HepG2 (cell line): ENCODE measurements at regions not wholly inside any gene's neighbourhood (a gene's known extent, or its start where the extent isn't known, plus 50 kb on each side); places are given as distances from the start of the nearest gene placed in this dataset.

Experiments
- EZH2 ChIP-seq: conservative IDR thresholded peaks from 2 replicates; pipeline ENCODE4 v1.6.1; 2012; ENCODE audit warnings: mild to moderate bottlenecking, low read depth, low read length, moderate library complexity
- FOXK1 ChIP-seq: sonication (generic); formaldehyde crosslinking; IDR thresholded peaks from 2 replicates; pipeline ENCODE4 v1.4.0; 2020; ENCODE audit warnings: low read depth, missing genetic modification reagents, borderline replicate concordance
- HMG20A ChIP-seq: IDR thresholded peaks from 2 replicates; pipeline ENCODE4 v1.6.1; 2016; ENCODE audit warnings: borderline replicate concordance
- HMG20B ChIP-seq: conservative IDR thresholded peaks from 2 replicates; pipeline ENCODE4 v1.6.1; 2016; ENCODE audit warnings: missing genetic modification reagents, missing compliant biosample characterization
- KDM3A ChIP-seq: IDR thresholded peaks from 2 replicates; pipeline ENCODE4 v1.6.1; 2018; ENCODE audit warnings: low read depth, missing compliant biosample characterization
- NR2F1 ChIP-seq, 2 experiments: fragments of 450-650 bp in 1 of 2; formaldehyde crosslinking in 1 of 2; IDR thresholded peaks; 2 replicates each; pipeline versions ENCODE4 v1.5.0 to v1.6.1; 2016 to 2020; ENCODE audit warnings: mild to moderate bottlenecking in 1 of 2, missing compliant biosample characterization in 1 of 2, missing genetic modification reagents in 1 of 2, moderate library complexity in 1 of 2
- SP2 ChIP-seq: sonication (generic); formaldehyde crosslinking; IDR thresholded peaks from 2 replicates; pipeline ENCODE4 v1.5.1; 2020; ENCODE audit warnings: mild to moderate bottlenecking, missing genetic modification reagents
- TAF1 ChIP-seq: sonication (generic); formaldehyde crosslinking; IDR thresholded peaks from 2 replicates; pipeline ENCODE4 v1.4.0; 2020; ENCODE audit warnings: missing genetic modification reagents
- ZNF121 ChIP-seq: sonication (generic); formaldehyde crosslinking; IDR thresholded peaks from 2 replicates; pipeline ENCODE4 v1.5.0; 2020; ENCODE audit warnings: mild to moderate bottlenecking, missing genetic modification reagents
- ZNF713 ChIP-seq: sonication (generic); formaldehyde crosslinking; IDR thresholded peaks from 2 replicates; pipeline ENCODE4 v1.4.0; 2020; ENCODE audit warnings: mild to moderate bottlenecking, missing genetic modification reagents
- ZNF75D ChIP-seq: sonication (generic); formaldehyde crosslinking; IDR thresholded peaks from 2 replicates; pipeline ENCODE4 v1.8.1; 2023; ENCODE audit warnings: missing genetic modification reagents, mild to moderate bottlenecking, borderline replicate concordance
- TF ChIP-seq, protein P1 (sequence below): sonication (generic); formaldehyde crosslinking; IDR thresholded peaks from 2 replicates; pipeline ENCODE4 v1.5.0; 2020; ENCODE audit warnings: mild to moderate bottlenecking, missing genetic modification reagents, moderate library complexity
- TF ChIP-seq, protein P2 (sequence below): sonication (generic); formaldehyde crosslinking; IDR thresholded peaks from 2 replicates; pipeline ENCODE4 v1.5.1; 2020; ENCODE audit warnings: missing genetic modification reagents, mild to moderate bottlenecking, borderline replicate concordance
- TF ChIP-seq, protein P3 (sequence below): IDR thresholded peaks from 2 replicates; pipeline ENCODE4 v1.6.1; 2012; ENCODE audit warnings: inconsistent platforms

DNA sequence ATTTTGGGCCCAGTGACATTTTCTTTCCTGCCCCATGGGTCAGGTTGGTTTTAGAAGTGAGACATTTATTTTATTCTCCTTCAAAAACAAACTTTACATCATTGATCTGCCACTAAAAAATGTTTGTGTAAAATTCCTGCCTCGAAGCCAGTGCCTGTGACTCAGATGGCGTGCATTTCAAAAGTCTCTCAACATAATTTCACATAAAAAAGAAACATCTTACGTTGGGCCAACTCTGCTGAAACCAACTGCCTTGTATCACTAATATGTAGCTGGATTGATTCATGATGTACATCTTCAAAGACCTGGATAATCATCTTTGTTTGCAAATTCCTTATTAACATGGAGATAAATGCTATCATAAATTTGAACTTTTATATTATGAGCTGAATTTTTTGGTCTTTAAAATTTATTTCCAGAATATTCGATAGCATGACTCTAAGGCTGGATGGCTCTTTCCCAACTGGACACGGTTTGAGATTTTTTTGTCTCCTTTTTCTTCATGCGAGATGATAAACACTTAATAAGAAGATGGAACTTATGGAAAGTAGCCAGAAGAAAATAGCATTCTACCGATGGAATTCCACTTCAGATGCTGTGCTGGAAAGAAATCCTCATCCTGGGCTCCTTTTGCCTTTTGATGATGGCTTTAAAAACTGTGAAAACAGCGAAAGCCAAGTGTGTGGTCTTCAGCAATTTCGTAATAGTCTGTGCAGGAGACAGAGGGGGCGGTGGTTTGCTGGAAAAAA lies 420.5 kb downstream of the FGF9 start:
- TF ChIP-seq, protein P1, sequence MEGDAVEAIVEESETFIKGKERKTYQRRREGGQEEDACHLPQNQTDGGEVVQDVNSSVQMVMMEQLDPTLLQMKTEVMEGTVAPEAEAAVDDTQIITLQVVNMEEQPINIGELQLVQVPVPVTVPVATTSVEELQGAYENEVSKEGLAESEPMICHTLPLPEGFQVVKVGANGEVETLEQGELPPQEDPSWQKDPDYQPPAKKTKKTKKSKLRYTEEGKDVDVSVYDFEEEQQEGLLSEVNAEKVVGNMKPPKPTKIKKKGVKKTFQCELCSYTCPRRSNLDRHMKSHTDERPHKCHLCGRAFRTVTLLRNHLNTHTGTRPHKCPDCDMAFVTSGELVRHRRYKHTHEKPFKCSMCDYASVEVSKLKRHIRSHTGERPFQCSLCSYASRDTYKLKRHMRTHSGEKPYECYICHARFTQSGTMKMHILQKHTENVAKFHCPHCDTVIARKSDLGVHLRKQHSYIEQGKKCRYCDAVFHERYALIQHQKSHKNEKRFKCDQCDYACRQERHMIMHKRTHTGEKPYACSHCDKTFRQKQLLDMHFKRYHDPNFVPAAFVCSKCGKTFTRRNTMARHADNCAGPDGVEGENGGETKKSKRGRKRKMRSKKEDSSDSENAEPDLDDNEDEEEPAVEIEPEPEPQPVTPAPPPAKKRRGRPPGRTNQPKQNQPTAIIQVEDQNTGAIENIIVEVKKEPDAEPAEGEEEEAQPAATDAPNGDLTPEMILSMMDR (CRISPR knock-in tag): no peak
- TF ChIP-seq KDM3A (CRISPR knock-in tag): no peak
- no peak for TF ChIP-seq ZNF713 (CRISPR knock-in tag)
- no peak for TF ChIP-seq HMG20B (CRISPR knock-in tag)
- TF ChIP-seq HMG20A: no peak
- TF ChIP-seq, protein P2, sequence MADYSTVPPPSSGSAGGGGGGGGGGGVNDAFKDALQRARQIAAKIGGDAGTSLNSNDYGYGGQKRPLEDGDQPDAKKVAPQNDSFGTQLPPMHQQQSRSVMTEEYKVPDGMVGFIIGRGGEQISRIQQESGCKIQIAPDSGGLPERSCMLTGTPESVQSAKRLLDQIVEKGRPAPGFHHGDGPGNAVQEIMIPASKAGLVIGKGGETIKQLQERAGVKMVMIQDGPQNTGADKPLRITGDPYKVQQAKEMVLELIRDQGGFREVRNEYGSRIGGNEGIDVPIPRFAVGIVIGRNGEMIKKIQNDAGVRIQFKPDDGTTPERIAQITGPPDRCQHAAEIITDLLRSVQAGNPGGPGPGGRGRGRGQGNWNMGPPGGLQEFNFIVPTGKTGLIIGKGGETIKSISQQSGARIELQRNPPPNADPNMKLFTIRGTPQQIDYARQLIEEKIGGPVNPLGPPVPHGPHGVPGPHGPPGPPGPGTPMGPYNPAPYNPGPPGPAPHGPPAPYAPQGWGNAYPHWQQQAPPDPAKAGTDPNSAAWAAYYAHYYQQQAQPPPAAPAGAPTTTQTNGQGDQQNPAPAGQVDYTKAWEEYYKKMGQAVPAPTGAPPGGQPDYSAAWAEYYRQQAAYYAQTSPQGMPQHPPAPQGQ (CRISPR knock-in tag): no peak
- TF ChIP-seq TAF1 (CRISPR knock-in tag): no peak
- TF ChIP-seq, protein P3, sequence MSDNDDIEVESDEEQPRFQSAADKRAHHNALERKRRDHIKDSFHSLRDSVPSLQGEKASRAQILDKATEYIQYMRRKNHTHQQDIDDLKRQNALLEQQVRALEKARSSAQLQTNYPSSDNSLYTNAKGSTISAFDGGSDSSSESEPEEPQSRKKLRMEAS: no peak
- TF ChIP-seq NR2F1 (CRISPR knock-in tag; IDR thresholded peaks at IDR 0.05): no peak
- no peak for TF ChIP-seq ZNF121 (CRISPR knock-in tag)
- TF ChIP-seq FOXK1 (CRISPR knock-in tag): no peak
- TF ChIP-seq EZH2: no peak
- TF ChIP-seq ZNF75D (CRISPR knock-in tag): no peak
- no peak for TF ChIP-seq SP2 (CRISPR knock-in tag)
